Psoas muscle (tissue), 7 donors: ENCODE measurements at regions not wholly inside any gene's neighbourhood (a gene's known extent, or its start where the extent isn't known, plus 50 kb on each side); places are given as distances from the start of the nearest gene placed in this dataset.

Source experiments
- ATAC-seq, 4 donors: fragments of 200-7000 bp; cut with Tn5 transposase; one replicate each; pipeline ENCODE4 v1.9.1; 2020; ENCODE audit warnings: moderate library complexity in 3 of 4, mild to moderate bottlenecking in 2 of 4
- DNase-seq, 2 donors: peaks; one replicate each; pipeline ENCODE4 v3.0.0-alpha.2; 2020
- H3K27ac ChIP-seq: fragments of 200-600 bp; one replicate; pipeline ENCODE4 v1.8.0; 2022
- H3K27me3 ChIP-seq, 3 donors: fragments of 200-600 bp in 1 of 3; one replicate each; pipeline versions ENCODE4 v1.6.1 to v1.8.0; 2013 to 2022; ENCODE audit warnings: low read length in 2 of 3, mild to moderate bottlenecking in 2 of 3, moderate library complexity in 1 of 3; ENCODE audit not compliant: insufficient read depth in 3 of 3
- H3K36me3 ChIP-seq, 2 donors: fragments of 200-600 bp in 1 of 2; one replicate each; pipeline versions ENCODE4 v1.6.1 to v1.8.0; 2013 to 2022; ENCODE audit warnings: low read depth in 1 of 2, mild to moderate bottlenecking in 1 of 2, moderate library complexity in 1 of 2; ENCODE audit not compliant: insufficient read depth in 1 of 2
- H3K4me1 ChIP-seq: fragments of 200-600 bp; one replicate; pipeline ENCODE4 v1.8.0; 2022
- H3K4me3 ChIP-seq: fragments of 200-600 bp; one replicate; pipeline ENCODE4 v1.8.0; 2022; ENCODE audit warnings: mild to moderate bottlenecking
- H3K9me3 ChIP-seq: fragments of 200-600 bp; one replicate; pipeline ENCODE4 v1.8.0; 2022
- CTCF ChIP-seq: fragments of 200-600 bp; IDR thresholded peaks from one replicate; pipeline ENCODE4 v1.8.0; 2022; ENCODE audit warnings: antibody characterized with exemption
- WGBS, 3 donors: extraction: QIAGEN DNeasy Blood & Tissue Kit; methylation state at CpG; one replicate each; pipeline versions ENCODE4 v1.1.6 to v1.1.7; 2013; 5-methylcytosine and 5-hydroxymethylcytosine counted together
- intact Hi-C, 2 donors: fragments of 100-400 bp; cut with DNase I; formaldehyde crosslinking; loops; one replicate each; pipeline versions ENCODE4 v1.11.0 to v1.14.2; 2022
- donor health status: healthy with polysubstance abuse.
- donor health status: DM: no; HTN: no; CAD: no; lungs with moderate emphysema.
- donor health status: Bipolar disorder and iron deficiency.
- donor health status: healthy.
- donor health status: DM: yes; HTN: yes; CAD: no.
- donor health status: DM: no; HTN: no; CAD: no.
- donor health status: DM: yes; HTN: yes; CAD: no.

- intact Hi-C loops: no loop called here
- Histone ChIP-seq H3K27me3 (peaks cover 0 to 2% (median 0%) of the 10 kb centered on the region in 3 donors), H3K4me1 (no peaks in the 10 kb centered on the region), H3K27ac (no peak overlapping the region), H3K4me3 (no peak overlapping the region), H3K36me3 (no peaks in the 10 kb centered on the region), H3K9me3 (no peaks in the 10 kb centered on the region)
- ATAC-seq (no peak), DNase-seq (no peak)
- no peak for TF ChIP-seq CTCF
- 13 to 27% (median 18%) methylated on average over 7 of the region's 7 CpGs for WGBS, 3 donors
Measured at GRCh38 chr5:8060953-8061429, 192.0 kb downstream of the MTRR start.

- no peak for TF ChIP-seq CTCF
- Histone ChIP-seq H3K27ac (no peak overlapping the region), H3K36me3 (no peaks in the 10 kb centered on the region), H3K4me3 (no peak overlapping the region), H3K27me3 (peaks cover 0 to 2% (median 0%) of the 10 kb centered on the region in 3 donors), H3K9me3 (no peaks in the 10 kb centered on the region), H3K4me1 (no peaks in the 10 kb centered on the region)
- 75 to 83% (median 76%) methylated on average over 5 of the region's 5 CpGs for WGBS, 3 donors
- ATAC-seq (no peak), DNase-seq (no peak)
- intact Hi-C loops: no loop called here
Measured at GRCh38 chr5:8062521-8062920, 193.6 kb downstream of the MTRR start.

- TF ChIP-seq CTCF: no peak
- no peaks in the 10 kb centered on the region for H3K9me3 ChIP-seq
- no peak for DNase-seq
- intact Hi-C loops: no loop called here
- no peaks in the 10 kb centered on the region for H3K27me3 ChIP-seq
- no peaks in the 10 kb centered on the region for H3K36me3 ChIP-seq
- H3K4me1 ChIP-seq: no peaks in the 10 kb centered on the region
- no peak overlapping the region for H3K27ac ChIP-seq
- 63 to 76% (median 66%) methylated on average over 1 of the region's 1 CpG for WGBS, 3 donors
- ATAC-seq: no peak
- H3K4me3 ChIP-seq: no peak overlapping the region
Measured at GRCh38 chr5:8068078-8068477, 199.1 kb downstream of the MTRR start.

- ATAC-seq (no peak), DNase-seq (no peak)
- no peak overlapping the region for H3K4me3 ChIP-seq
- no peak for TF ChIP-seq CTCF
- no peaks in the 10 kb centered on the region for H3K4me1 ChIP-seq
- WGBS, 3 donors: 48 to 56% (median 55%) methylated on average over 3 of the region's 3 CpGs
- H3K9me3 ChIP-seq: no peaks in the 10 kb centered on the region
- intact Hi-C loops: no loop called here
- H3K36me3 ChIP-seq: no peaks in the 10 kb centered on the region
- no peak overlapping the region for H3K27ac ChIP-seq
- no peaks in the 10 kb centered on the region for H3K27me3 ChIP-seq
Measured at GRCh38 chr5:8070138-8070537, 201.2 kb downstream of the MTRR start.

- no peak overlapping the region for H3K27ac ChIP-seq
Measured at GRCh38 chr5:8079056-8079455, 210.1 kb downstream of the MTRR start.

More at GRCh38 chr5:8079056-8079455, 210.1 kb downstream of the MTRR start:
- DNase-seq (no peak), ATAC-seq (no peak)
- no peak for TF ChIP-seq CTCF
- Histone ChIP-seq H3K27me3 (no peaks in the 10 kb centered on the region), H3K36me3 (no peaks in the 10 kb centered on the region), H3K9me3 (no peaks in the 10 kb centered on the region), H3K4me3 (no peak overlapping the region), H3K4me1 (no peaks in the 10 kb centered on the region)
- WGBS, 3 donors: 61 to 68% (median 67%) methylated on average over 4 of the region's 4 CpGs
- intact Hi-C loops: no loop called here
